Daoy (cell line): ENCODE measurements at regions not wholly inside any gene's neighbourhood (a gene's known extent, or its start where the extent isn't known, plus 50 kb on each side); places are given as distances from the start of the nearest gene placed in this dataset.
A peak's percentile ranks its signal among the peaks of the same experiment; 100 is the strongest.

Source experiments
- DNase-seq: peaks from one replicate; pipeline ENCODE4 v3.0.0-alpha.2; 2015; ENCODE audit warnings: low read depth

DNA sequence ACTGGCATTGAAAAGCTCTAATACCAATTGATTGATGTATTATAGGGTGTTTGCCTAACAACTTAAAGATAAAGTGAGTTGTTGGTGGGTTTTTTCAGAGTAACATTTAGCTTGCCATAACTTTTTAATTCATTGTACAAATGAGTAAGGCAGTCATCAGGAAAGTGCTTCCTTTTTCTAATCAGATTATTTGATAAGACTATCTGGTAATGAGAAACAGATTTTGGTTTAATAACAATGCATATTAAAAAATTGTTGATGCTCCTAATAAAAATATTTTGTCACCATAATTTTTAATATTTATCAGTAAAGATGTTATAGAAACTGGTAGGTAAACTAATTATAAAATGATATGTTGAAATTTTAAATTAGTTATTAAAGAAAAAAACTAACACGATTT is 51.3 kb downstream of the BLTP1 start:
- DNase-seq, result no peak

DNA sequence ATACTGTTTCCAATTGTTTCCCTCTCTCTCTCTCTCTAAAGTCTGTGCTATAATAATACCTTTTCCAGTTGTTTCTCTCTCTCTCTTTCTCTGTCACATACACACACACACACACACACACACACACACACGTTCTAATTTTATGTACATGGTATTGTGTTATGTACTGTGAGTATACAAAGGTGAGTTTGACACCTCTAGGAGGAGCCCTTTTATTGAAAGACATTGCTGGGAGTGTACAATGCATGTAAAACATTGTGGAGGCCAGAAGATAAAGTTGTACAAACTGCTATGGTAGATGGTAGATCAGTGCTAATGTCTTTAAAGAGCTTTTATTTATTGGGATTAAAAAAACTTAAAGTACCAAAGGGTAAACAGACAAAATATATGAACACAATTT is 53.6 kb downstream of the BLTP1 start:
- DNase-seq, result no peak

DNA sequence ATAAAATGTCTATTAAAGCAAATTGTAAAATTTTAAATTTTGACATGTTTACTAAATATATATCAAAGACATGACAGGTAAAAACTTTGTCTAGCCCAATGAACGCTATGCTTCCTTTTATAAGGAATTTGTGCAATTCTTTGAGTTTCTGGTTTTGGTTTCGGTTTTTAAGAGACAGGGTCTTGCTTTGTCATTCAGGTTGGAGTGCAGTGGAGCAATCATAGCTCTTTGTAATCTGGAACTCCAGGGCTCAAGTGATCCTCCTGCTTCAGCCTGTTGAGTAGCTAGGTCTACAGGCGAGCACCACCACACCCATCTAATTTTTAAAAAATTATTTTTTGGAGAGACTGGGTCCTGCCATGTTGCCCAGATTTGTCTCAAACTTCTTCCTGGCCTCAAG is 60.7 kb downstream of the BLTP1 start:
- DNase-seq, result no peak

DNA sequence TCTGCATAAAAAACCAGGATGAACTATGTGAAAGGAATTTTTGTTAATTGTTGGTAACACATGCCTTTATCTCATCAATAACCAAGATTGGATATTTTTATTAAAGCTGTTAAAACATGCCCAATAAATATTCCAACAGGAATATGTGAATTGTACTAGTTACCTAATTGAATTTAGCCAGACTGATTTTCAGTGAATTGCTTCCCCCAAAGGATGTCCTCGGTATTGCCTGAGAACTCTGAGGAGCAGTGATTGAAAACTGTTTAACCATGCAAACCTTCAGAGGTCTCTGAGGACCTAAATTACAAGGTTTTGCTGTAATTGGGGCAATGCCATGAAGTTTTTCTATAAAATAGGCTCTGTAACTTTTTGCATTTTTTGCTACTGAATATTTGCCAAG is 66.6 kb downstream of the BLTP1 start:
- DNase-seq, result no peak

DNA sequence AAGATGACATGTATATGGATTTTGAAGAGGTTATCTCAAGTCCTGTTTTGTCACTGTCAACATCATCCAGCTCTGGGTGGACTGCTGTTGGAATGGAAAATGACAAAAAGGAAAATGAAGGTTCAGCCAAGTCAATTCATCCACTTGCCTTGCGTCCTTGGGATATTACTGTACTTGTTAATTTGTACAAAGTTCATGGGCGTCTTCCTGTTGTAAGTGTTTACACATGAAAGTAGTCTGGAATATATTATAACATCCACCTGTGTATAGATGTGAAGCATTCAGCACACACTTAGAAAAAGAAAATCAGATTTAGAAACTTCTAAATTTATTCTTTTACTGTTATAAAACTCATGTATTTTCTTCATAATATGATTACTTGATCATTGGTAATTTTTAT is 67.2 kb downstream of the BLTP1 start:
- no peak for DNase-seq

DNA sequence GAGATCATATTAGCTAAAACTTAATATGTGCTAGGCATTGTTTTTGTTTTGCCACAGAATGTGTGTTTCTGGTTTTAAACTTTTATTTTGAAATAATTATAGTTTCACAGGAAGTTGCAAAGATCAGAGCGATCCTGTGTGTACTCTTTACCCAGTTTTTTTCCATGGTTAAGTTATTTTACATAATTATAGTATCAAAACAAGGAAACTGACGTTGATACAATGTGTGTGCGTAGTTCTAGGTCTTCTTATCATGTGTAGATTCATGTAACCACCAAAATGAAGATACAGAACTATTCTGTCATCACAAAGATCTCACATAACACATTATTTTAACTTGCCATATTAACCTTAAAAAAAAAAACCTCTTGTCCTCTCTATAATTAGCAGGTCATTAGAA is 69.2 kb downstream of the BLTP1 start:
- DNase-seq, result no peak

DNA sequence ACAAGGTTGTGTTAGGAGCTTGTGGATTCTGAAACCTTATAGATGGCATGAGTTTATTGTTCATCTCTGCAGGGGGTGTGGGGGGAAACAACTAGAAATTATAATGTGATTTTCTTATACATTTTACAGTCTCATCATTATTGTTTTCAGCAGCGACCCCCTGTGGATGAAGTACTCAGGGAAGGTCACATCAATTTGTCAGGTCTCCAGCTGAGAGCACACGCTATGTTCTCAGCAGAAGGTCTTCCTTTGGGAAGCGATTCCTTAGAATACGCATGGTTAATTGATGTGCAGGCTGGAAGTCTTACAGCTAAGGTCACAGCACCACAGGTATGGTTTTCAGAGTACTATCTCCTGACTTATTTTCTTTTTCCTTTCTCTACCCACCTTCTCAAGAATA is 72.2 kb downstream of the BLTP1 start:
- peak; percentile 6 for DNase-seq

DNA sequence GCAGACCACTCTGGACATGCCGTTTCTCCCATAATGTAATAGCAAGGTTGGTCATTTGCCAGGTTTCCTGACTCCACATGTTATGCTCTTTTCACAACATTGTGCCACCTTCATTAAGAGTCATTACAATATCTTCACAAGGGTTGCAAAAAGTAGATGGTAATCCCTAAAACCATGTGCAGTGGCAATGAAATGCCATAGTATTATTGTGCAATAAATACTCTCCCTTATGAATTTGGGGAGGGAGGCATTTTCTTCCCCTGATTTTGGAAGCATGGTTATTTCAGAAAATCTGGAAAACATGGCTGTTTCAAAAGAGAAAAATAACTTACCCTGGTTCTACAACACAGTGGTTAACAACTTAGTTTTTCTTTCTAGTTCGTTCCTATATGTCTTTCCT is 75.1 kb downstream of the BLTP1 start:
- DNase-seq, result no peak

DNA sequence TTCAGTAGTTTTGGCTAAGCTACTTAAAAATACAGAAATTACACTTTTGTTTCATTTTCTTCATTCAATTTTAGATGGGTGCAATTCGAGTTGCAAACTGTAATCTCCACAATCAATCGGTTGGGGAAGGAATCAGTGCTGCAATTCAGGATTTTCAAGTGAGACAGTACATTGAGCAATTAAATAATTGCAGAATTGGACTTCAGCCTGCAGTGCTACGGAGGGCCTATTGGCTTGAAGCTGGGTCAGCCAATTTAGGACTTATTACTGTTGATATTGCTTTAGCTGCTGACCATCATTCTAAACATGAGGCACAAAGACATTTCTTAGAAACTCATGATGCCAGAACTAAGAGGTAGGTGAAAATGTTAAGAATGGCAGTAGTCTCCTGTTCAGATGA is 77.7 kb downstream of the BLTP1 start:
- no peak for DNase-seq

DNA sequence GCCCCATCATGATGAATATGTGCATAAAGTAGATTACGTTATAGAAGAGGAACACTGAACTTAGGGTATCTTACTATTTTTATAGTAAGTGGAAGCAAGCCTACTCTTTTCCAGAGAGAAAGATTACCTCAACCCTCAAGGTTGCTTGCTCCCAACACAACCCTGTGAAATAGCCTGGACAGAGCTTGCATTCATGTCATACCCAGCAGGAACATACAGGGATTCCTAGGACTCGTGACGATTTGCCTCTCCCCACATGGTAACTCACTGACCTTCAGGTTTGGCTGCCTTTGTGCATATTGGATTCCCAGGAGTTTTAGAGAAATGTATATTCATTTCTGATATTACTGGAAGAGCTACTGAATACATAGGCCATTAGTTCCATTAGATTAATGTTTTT is 80.5 kb downstream of the BLTP1 start:
- DNase-seq, result no peak

DNA sequence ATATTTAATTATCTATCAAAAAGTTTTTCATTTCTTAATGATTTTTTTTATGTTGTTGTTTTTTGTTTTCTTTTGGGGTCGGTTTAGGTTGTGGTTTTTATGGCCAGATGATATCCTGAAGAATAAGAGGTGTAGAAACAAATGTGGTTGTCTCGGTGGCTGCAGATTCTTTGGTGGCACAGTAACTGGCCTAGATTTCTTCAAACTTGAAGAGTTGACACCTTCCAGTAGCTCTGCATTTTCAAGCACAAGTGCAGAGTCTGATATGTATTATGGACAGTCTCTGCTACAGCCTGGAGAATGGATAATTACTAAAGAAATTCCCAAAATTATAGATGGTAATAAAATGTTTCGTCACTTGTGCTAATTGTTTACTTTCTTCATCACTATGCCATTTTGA is 82.6 kb downstream of the BLTP1 start:
- DNase-seq, result no peak

DNA sequence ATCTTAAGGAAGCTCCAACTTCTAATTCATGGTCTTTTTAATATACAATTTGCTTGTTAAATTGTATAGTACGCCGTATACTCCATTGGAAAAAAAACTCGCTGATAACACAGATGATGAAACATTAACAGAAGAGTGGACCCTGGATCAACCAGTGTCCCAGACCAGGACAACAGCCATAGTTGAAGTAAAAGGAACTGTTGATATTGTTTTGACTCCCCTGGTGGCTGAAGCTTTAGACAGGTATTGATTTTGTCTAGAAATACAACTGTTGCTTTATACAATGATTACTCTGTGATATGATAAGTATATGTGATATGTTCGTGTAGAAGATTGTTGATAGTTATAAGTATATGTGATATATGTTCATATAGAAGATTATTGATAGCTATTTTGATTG is 91.7 kb downstream of the BLTP1 start:
- no peak for DNase-seq

DNA sequence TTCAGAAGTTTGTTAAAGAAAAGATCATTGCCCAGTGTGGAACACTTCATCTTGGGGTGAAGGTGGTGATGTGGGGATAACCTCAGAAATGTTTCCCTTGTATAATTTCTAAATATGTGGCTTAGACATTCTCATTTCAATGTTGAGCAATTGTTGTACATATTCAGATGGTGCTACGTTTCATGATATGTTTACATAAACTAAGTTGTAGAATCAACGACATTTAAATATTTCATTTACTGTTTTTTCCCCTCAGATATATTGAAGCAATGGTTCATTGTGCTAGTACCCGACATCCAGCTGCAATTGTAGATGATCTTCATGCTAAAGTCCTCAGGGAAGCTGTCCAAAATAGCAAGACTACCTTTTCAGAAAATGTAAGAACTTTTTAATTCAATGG is 92.6 kb downstream of the BLTP1 start:
- no peak for DNase-seq

DNA sequence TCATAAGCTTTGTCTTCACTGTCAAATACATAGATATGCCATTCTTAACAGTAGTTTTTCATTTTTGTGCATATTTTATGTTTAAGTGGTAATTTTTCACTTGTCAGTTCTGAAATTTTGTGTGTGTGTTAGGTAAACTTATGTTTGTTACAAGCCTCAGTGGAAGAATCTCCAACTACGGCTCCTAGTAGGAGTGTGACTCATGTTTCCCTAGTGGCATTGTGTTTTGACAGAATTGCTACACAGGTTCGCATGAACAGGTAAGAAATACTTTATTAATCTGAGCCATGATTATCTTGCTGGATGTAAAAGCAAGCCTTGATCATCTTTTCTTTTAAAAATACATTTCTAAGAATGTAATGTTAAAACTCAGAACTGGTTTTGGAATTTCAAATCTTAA is 94.4 kb downstream of the BLTP1 start:
- no peak for DNase-seq

DNA sequence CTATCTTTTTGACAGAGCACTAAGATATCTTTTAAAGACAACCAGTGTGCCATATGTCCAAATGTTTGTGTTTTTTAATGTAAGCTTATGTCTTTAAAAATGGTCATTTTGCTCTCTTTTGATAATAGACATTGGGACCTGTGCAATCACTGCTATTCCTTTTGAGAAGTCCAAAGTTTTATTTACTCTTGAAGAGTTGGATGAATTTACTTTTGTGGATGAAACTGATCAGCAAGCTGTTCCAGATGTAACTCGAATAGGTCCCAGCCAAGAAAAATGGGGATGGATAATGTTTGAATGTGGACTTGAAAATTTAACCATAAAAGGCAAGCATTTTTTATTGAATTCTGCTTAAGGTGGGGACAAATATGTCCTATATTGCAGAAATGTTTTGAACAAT is 97.2 kb downstream of the BLTP1 start:
- DNase-seq, result no peak

DNA sequence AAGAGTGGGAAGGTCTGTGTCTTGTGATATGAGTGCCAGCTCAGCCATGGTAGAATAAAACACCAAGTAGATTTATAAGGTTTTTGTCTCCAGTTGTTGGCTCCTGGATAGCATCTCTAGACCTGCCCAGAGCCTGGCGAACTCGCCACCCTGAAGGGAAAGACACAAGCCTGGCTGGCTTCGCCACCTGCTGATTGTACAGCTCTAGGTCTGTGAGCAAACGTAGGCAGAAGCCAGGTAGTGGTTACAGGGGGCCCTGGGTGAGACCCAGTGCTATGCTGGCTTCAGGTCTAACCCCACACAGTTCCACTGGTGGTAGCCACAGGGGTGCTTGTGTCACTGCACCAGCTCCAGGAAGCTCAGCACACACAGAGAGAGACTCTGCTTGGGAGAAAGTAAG is 100.5 kb downstream of the BLTP1 start:
- no peak for DNase-seq

DNA sequence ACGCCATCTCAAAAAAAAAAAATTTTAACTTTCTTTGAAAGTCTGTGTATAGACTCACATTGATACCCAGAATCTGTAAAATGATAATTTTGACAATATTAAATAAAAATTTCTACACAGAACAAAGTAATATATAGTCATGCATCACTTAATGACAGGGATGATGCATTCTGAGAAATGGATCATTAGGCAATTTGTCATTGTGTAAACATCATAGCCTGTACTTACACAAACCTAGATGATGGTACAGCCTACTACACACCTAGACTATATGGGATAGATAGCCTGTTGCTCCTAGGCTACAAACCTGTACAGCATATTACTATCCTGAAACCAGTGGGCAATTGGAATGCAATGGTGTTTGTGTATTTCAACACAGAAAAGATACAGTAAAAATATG is 107.7 kb downstream of the BLTP1 start:
- DNase-seq, result no peak

DNA sequence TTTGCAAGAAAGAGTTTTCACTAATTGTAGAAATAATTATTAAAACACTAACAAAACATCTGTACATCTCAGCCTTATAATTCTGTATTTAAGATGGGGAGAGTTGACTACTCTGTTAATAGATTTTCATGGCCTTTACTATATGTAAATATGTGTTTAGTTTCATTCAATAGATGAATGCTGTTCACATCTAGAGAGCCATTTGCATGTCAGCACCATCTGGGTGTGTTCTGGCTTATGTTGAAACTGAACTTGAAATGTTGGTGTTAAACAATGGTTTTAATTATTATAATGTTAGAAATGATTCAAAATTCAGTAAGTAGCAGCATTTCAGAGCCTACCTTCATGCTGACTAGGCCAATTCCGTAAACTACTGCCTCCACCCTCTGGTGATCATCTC is 102.5 kb upstream of the ADAD1 start:
- DNase-seq, result no peak

DNA sequence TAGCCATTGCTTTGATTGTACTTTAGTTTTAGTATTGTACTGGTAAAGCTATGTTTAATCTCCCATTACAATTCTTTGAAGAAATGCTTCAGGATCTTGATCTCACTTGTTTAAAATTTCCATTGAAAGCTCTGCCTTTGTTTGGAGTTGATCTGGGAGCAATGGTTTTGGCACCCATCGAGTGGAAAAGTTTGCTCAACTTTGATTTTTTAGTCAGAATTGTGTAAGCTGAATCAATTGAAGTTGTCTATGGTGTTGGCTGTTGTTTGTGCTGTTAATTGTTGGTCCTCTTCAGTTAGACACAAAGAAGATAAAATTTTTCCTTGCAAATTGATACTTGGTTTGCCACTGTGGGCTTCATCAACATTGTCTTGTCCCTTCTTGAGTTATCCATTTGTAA is 99.8 kb upstream of the ADAD1 start:
- no peak for DNase-seq

DNA sequence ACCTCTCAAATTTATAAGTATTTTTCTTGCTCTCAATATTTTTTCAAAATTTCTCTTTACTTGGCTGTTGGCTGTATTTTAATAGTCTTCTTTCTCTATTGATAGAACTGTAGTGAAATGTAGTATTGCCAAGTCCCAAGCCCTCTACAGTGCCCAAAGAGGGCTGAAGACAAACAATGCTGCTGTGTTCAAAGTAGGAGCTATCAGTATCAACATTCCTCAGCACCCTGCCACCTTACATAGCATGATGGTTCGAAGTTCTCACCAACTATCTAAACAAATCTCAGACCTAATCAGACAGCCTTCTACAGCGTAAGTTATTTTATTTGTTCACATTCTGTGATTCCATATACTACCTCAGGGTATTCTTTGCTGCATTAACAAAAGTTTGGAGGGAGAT is 99.1 kb upstream of the ADAD1 start:
- no peak for DNase-seq

DNA sequence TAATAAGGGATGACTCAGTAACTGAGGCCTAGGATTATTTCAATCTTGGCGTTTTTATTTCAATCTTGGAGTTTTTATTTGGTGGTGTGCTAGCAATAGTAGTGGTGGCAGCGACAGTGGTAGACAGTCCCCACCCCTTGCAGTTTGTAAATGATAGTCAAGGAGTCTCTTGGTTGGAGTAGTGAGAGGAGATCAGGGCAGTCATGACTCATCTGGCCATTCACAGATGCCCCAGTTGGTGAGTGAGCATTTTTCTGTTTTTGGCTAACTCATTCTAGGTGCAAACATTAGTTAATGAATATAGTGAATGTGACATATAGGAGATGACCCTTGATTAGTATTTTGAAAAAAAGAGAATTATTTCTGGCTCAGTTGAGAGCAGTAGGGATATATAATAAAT is 93.5 kb upstream of the ADAD1 start:
- no peak for DNase-seq

DNA sequence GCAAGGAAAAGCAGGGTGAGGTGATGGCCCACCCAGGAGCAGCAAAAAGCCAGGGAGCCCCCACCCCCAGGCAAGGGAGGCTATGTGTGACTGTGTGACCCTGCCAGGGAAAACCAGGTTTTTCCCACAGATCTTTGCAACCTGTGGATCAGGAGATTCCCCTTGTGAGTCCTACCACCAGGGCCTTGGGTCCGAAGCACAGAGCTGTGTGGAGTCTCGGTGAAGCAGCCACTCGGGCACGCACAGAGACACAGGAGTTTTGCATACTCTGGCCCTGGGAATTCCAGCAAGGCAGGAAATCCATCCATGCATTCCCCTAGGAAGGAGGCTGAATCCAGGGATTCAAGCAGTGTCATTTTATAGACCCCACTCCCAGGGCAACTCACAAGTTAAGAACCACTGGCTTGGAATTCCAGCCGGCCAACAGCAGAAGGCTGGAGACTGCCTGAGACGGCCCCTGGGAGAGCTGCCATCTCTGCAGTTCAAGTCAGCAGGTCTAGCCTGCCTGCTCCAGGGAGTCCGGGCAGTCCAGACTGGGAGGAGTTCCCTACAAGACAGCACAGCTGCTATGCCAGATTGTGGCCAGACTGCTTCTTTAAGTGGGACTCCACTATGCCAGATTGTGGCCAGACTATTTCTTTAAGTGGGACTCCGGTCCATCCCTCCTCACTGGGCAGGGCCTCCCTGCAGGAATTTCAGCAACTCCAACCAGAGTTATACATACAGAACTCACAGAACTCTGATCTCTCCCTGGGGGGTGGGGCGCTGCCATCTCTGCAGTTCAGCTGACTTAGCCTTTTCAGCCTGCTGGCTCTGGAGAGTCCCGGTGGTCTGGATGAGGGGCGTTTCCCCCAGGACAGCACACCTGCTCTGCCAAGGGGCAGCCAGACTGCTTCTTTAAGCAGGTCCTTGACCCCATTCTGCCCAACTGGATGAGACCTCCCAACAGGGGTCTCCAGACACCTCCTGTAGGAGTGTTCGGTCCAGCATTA is 85.1 kb upstream of the ADAD1 start:
- DNase-seq, result no peak

DNA sequence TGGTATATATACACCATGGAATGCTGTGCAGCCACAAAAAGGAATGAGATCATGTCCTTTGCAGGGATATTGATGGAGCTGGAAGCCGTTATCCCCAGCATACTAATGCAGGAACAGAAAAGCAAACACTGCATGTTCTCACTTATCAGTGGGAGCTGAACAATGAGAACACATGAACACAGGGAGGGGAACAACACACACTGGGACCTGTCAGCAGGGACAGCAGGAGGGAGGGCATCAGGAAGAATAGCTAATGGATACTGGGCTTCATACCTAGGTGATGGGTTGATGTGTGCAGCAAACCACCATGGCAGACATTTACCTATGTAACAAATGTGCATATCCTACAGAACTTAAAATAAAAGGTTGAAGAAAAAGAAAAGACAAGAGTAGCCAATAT is 81.1 kb upstream of the ADAD1 start:
- no peak for DNase-seq

DNA sequence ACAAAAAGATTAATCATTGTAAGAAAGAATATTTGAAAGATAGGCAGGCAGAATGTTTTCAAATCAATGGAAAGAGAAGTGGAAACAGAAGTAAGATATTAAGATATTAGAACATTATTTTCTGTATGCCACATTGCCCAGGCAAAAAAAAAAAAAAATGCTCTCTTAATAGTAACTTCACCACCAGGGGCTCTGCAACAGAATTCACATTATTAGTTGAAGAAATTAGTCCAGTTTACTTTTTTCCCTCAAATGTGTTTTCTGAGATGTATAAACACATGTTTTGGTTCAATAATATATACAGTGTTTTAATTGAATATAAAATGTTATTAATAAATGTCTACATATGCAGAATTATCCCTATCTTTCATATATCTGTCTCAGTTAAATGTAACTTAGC is 78.0 kb upstream of the ADAD1 start:
- no peak for DNase-seq
